GM18858 (cell line): ENCODE measurements at regions not wholly inside any gene's neighbourhood (a gene's known extent, or its start where the extent isn't known, plus 50 kb on each side); places are given as distances from the start of the nearest gene placed in this dataset.
"Not testable (repeated sequence)": the region's sequence is repeated elsewhere in the genome, so short reads cannot be mapped to it uniquely, and the experiment has no call there.

Experiments
- ATAC-seq: cut with Tn5 transposase; IDR thresholded peaks from one replicate; pipeline ENCODE4 v1.9.1; 2021; ENCODE audit not compliant: unreplicated experiment

GRCh38 chr2:147041121-147041494 lies 803.7 kb upstream of the ACVR2A start:
- ATAC-seq: no peak

GRCh38 chr2:147040298-147041120 lies 804.3 kb upstream of the ACVR2A start:
- ATAC-seq: no peak

DNA sequence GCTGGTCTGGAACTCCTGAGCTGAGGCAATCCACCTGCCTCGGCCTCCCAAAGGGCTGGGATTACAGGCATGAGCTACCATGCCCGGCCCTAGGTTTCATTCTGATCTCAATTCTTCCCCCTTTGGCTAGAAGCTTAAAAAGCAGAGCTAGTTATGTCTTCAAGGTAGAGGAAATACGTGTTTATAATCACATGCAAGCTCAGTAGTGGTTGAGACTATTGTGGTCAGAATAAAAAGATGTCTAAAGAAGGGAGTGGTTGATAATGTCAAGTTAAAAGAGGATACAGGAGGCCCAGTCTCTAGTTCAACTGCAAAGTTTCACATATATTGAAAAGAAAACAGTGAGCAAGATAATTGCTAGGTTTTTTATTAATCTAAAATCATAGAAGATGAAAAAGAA lies 807.8 kb upstream of the ACVR2A start:
- ATAC-seq: no peak

DNA sequence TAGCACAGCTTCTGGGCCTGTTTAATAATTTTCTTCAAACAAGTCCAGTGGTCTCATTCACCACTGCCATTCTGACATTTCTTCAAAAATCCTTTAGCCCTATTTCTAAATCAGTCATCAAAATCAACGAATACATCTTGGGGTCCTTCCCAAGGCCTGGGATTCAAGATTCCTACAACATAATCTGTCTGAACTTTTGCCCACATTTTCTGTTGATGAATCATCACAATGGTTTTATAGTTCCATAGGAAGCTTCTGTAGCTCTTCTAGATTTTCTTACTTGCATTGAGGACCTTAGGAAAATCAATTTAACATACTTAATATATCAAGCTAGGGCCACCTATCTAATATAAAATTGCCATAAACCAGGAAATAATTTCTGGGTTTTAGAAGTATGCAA lies 811.8 kb upstream of the ACVR2A start:
- no peak for ATAC-seq

- no peak for ATAC-seq
Measured at GRCh38 chr2:147031897-147032296, 812.9 kb upstream of the ACVR2A start.

GRCh38 chr2:147030966-147031720 lies 813.7 kb upstream of the ACVR2A start:
- no peak for ATAC-seq

- ATAC-seq: no peak
Measured at GRCh38 chr2:147027436-147027835, 817.4 kb upstream of the ACVR2A start.

- ATAC-seq: no peak
Measured at GRCh38 chr2:147026664-147027295, 818.0 kb upstream of the ACVR2A start.

DNA sequence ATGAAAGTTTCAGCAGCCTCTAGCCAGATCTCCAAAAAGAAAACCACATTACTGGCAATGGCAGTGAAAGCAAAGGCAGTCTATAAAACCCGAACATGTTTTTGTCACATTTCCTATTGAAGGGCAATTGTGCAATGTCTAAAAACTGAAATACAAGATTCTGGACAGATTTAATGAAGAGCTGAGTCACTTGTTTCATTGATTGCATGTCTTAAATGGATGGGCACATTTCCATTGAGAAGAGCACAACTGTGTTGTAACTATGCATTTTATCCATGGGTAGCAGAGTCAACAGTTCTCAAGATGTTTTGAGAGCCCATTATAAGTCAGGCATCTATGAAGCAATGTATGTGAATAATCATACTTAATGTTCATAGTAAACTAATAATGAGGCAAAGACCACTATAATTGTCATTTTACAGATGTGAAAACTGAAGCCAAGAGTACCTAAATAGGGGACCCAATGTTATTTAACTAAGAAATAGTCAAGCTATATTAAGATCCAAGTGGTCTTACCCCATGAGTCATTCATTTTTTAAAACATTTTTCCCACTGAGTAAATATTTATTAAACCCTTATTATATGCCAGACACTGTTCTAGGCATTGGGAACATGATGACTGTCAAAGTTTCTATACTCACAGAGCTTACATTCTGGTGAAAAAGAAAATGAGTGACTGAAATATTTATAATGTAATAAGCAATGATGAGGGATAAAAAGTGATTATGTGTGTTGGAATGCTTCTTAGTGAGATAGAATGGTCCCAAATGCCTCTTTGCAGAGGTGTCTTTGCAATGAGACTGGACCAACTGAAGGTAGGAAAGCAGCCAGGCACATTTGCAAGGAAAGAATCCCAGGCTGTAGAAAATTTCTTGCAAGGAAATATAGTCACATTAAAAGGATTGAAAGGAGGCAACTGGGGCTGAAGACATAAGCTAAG lies 818.9 kb upstream of the ACVR2A start:
- no peak for ATAC-seq

GRCh38 chr2:147019311-147019710 lies 825.5 kb upstream of the ACVR2A start:
- no peak for ATAC-seq

DNA sequence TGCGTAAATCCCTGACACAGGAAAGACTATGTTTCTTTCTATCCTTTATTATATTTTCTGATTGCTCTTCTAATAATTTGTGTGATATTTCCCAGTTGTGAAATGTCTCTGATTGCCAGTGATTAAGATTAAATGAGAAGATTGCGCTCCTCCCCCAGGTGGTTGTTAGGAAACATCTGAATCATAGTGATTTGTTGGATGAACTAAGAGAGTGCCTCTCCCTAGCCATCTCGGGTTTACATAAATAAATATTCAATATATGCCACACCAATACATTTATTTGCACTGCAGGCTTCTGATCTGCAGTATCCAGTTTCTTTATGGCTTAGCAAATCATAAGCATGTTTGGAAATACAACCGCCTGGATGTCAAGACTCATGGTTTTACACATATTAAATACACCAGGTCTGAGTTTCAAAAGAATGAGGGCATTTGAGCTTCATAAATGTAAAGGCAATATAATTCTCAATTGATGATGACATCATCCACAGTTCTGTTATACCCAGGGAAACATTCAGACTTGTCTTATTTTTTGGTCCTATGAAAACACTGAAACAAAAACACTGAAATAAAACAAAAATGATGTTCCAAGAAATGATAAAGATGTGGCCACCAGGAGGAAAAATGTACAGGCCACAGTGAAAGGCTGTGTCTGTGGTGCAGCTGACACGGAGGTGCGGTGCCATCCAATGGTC lies 826.7 kb upstream of the ACVR2A start:
- no peak for ATAC-seq

- ATAC-seq: no peak
Measured at GRCh38 chr2:147016181-147016580, 828.6 kb upstream of the ACVR2A start.

GRCh38 chr2:147015591-147015990 lies 829.2 kb upstream of the ACVR2A start:
- no peak for ATAC-seq

DNA sequence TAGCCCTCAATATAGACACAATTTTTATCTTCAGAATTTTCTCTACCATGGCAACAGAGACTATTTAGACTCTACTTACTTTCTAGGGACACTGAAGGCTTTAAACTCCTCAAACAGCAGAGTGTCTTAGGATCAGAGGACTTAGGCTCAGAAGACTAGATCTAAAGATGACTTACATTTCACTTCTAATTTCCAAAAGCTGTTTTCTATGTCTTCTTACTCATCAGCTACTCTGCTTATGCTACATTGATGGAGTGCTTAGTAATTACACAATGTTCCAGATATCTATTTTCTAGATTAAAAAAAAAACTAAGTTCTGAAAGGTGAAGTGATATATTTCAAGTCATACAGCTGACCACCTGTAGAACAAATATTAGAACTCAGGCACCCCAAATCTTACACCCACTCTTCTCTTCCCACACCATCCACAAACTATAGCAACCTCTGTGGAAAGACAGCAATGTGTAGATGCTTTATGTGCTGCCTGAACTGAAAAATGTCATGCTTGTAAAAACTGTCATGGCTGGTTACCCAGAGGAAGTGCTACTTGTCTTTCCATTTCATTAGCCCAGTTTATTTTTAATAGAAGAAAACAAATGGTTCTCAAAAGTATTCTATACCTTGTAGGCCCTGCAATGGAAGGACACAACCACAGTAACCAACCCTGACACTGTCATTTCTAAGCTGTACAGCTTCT lies 831.0 kb upstream of the ACVR2A start:
- no peak for ATAC-seq

DNA sequence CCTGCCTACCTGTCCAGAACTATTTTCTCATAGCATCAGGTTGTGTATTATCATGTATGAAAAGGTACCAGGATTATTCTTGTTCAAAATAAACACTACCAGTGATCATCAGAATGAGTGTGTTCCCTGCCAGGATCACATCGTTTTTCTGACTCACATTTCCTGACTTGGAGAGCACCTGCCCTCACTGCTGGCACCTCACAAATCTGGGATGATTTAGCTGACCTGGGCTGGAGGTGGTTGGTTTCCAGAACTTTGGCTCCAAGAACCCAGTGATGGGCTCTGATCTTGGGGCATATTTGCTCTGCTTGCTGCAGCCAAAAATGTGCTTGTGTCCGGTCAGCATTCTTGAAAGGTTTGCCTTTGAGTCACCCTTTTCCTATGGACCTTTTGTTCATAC lies 836.3 kb upstream of the ACVR2A start:
- ATAC-seq: no peak

DNA sequence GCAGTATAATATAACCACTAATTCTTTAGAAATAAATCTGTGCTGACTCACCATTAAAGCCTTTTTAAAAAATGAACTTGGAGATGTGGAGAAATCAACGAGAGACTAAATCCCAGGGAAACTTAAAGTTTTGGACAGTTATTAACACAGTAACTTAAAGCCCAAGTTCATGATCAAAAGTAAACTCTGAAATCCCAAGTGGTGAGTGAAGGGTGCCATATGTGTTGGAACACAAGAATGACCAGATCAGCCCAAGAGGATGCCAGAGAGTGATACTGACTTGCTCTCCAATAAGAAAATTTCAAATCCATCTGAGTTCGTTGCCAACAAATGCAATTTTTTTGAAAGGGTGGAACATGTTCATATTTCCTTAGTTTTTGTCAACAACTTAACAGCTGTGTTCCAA lies 838.1 kb upstream of the ACVR2A start:
- ATAC-seq: no peak

- no peak for ATAC-seq
Measured at GRCh38 chr2:147003081-147003480, 841.7 kb upstream of the ACVR2A start.

GRCh38 chr2:147002256-147002655 lies 842.6 kb upstream of the ACVR2A start:
- no peak for ATAC-seq

DNA sequence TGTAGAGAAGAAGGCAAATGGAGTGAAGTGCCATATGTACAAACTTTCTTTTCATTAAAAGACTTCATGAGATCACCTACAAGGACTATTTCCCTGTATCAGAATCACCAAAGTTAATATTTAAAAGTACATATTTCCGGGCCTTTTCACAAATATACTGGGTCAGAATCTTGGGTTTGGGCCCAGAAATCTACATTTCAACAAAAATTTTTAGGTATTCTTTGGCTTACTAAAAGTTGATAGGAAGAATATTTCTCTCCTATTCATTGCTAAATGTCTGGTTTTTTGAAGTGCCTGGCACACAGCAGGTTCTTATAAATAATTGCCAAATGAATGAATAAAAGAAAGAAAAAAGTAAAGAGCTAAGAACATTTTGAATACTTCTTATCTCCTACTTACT lies 843.8 kb upstream of the ACVR2A start:
- ATAC-seq: no peak

DNA sequence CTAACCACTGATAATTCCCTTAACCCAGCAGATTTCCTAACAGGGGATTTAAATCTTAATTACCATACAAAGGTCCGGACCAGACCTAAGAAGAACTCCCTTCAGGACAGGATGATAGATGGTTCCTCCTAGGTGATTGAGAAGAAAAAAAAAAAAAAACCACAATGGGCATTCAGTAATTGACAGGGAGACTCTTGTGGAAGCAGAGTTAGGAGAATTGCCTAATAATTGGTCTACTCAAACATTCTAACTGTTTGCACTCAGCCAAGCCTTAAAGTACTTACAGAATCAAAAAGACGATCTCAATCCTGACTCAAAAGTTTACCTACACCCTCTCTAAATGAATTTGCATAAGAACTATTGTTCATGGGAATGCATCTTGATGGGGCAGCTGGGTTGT lies 844.7 kb upstream of the ACVR2A start:
- not testable (repeated sequence) for ATAC-seq
